CD4-positive, alpha-beta T cell treated with Interleukin-15 for 1 hour (primary cell): ENCODE measurements at regions not wholly inside any gene's neighbourhood (a gene's known extent, or its start where the extent isn't known, plus 50 kb on each side); places are given as distances from the start of the nearest gene placed in this dataset.

Source experiments
- DNase-seq: peaks from one replicate; pipeline ENCODE4 v3.0.0-alpha.2; 2020

- no peak for DNase-seq
Observed at GRCh38 chr7:81606078-81606863, 163.6 kb downstream of the HGF start.

- no peak for DNase-seq
Observed at GRCh38 chr7:81605493-81605892, 164.4 kb downstream of the HGF start.

- no peak for DNase-seq
Observed at GRCh38 chr7:81604808-81605174, 165.1 kb downstream of the HGF start.

GRCh38 chr7:81604075-81604807, 165.6 kb downstream of the HGF start:
- DNase-seq = no peak

GRCh38 chr7:81600608-81601007, 169.2 kb downstream of the HGF start:
- no peak for DNase-seq

- DNase-seq = no peak
Observed at GRCh38 chr7:81598951-81599350, 170.9 kb downstream of the HGF start.

GRCh38 chr7:81594767-81595166, 175.1 kb downstream of the HGF start:
- DNase-seq = no peak

GRCh38 chr7:81590131-81590530, 179.7 kb downstream of the HGF start:
- no peak for DNase-seq

- no peak for DNase-seq
Observed at GRCh38 chr7:81584667-81585066, 185.2 kb downstream of the HGF start.

- no peak for DNase-seq
Observed at GRCh38 chr7:81583882-81584533, 185.8 kb downstream of the HGF start.

- DNase-seq = no peak
Observed at GRCh38 chr7:81583090-81583489, 186.8 kb downstream of the HGF start.

GRCh38 chr7:81577642-81578340, 192.1 kb downstream of the HGF start:
- DNase-seq = no peak

GRCh38 chr7:81574723-81575326, 195.0 kb downstream of the HGF start:
- DNase-seq = no peak

- DNase-seq = no peak
Observed at GRCh38 chr7:81573932-81574331, 195.9 kb downstream of the HGF start.

- DNase-seq = no peak
Observed at GRCh38 chr7:81573128-81573527, 196.7 kb downstream of the HGF start.

- DNase-seq = no peak
Observed at GRCh38 chr7:81562581-81562980, 207.3 kb downstream of the HGF start.

GRCh38 chr7:81560708-81561107, 209.1 kb downstream of the HGF start:
- DNase-seq = no peak

- no peak for DNase-seq
Observed at GRCh38 chr7:81549484-81550016, 220.3 kb downstream of the HGF start.

- no peak for DNase-seq
Observed at GRCh38 chr7:81534996-81535395, 234.9 kb downstream of the HGF start.

GRCh38 chr7:81534446-81534845, 235.4 kb downstream of the HGF start:
- no peak for DNase-seq

GRCh38 chr7:81533931-81534330, 235.9 kb downstream of the HGF start:
- DNase-seq = no peak

- no peak for DNase-seq
Observed at GRCh38 chr7:81533426-81533825, 236.4 kb downstream of the HGF start.

- DNase-seq = no peak
Observed at GRCh38 chr7:81529785-81530184, 240.1 kb downstream of the HGF start.
